ENCODE measurements at regions not wholly inside any gene's neighbourhood (a gene's known extent, or its start where the extent isn't known, plus 50 kb on each side); places are given as distances from the start of the nearest gene placed in this dataset.
A peak's percentile ranks its signal among the peaks of the same experiment; 100 is the strongest.

DNA sequence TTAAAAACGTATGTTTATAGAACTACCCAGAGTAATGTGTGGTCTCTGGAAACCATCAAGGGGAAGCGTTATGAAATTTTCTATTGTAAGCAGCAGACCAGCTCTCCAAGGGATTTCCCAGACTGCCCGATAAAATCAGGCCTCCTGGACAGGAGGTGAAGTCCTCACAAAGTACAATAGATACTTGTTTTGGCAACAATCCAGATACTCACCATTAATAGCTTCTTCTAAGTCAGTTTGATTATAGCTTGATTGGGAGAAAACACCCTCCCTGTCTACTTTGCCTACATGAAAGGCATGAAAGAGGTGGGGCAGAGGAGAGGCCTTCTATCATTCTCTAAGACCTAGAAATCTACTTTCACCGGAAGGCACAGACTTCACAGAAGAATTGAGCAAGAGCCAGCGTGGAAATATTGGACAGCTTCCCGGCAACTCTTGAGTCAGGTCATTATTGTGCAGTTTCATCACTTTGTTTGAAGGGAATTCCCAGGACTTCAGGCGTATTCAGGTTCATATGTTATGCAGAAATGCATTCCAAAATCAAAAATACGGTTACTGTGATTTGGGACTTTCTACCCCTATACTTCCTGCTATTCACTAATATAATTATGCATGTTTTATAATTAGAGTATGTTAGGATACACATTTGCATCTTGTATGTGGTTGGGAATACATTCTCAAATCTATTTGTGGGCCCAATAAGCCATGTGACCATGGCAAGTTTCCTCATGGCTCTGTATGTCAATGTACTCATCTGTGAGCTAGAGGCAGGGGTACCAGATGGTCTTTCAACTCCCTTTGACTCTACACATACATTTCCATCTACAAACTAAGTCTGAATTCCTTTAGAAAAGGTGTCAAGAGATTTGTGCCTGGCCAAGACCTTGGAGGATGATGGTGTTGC, 103.5 kb downstream of the CD47 start (continued):
- TF ChIP-seq GATA2 (CRISPR knock-in tag; IDR thresholded peaks at IDR 0.05), result peak; percentile 87
- TF ChIP-seq, protein P1, sequence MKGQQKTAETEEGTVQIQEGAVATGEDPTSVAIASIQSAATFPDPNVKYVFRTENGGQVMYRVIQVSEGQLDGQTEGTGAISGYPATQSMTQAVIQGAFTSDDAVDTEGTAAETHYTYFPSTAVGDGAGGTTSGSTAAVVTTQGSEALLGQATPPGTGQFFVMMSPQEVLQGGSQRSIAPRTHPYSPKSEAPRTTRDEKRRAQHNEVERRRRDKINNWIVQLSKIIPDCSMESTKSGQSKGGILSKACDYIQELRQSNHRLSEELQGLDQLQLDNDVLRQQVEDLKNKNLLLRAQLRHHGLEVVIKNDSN (IDR thresholded peaks at IDR 0.05; ENCODE audit: borderline replicate concordance, low read depth), result 0 out of 2 replicates have a peak, but pooled peaks have one; percentile 17
- TF ChIP-seq, protein P2, sequence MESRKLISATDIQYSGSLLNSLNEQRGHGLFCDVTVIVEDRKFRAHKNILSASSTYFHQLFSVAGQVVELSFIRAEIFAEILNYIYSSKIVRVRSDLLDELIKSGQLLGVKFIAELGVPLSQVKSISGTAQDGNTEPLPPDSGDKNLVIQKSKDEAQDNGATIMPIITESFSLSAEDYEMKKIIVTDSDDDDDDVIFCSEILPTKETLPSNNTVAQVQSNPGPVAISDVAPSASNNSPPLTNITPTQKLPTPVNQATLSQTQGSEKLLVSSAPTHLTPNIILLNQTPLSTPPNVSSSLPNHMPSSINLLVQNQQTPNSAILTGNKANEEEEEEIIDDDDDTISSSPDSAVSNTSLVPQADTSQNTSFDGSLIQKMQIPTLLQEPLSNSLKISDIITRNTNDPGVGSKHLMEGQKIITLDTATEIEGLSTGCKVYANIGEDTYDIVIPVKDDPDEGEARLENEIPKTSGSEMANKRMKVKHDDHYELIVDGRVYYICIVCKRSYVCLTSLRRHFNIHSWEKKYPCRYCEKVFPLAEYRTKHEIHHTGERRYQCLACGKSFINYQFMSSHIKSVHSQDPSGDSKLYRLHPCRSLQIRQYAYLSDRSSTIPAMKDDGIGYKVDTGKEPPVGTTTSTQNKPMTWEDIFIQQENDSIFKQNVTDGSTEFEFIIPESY (IDR thresholded peaks at IDR 0.05; ENCODE audit: borderline replicate concordance, low read depth), result no peak
- peak; percentile 79; the same call in 1 of the 2 replicates for TF ChIP-seq FOXJ3 (CRISPR knock-in tag; IDR thresholded peaks at IDR 0.05)
- 0 out of 2 replicates have a peak, but pooled peaks have one; percentile 27 for TF ChIP-seq ELF1 (IDR thresholded peaks at IDR 0.05)
- no peak for TF ChIP-seq RFX5 (IDR thresholded peaks at IDR 0.05; ENCODE audit: low read length)
- no peak; the same call in 1 of the 2 replicates for TF ChIP-seq TAF1 (IDR thresholded peaks at IDR 0.05; ENCODE audit: borderline replicate concordance, low read depth, low read length)
- TF ChIP-seq MXI1 (IDR thresholded peaks at IDR 0.05; ENCODE audit: low read depth, low read length), result no peak
- no peak for TF ChIP-seq SIN3A (IDR thresholded peaks at IDR 0.05; ENCODE audit: borderline replicate concordance, low read depth, low read length)
- TF ChIP-seq RXRA (IDR thresholded peaks at IDR 0.05; ENCODE audit: borderline replicate concordance, low read depth), result peak; percentile 76
- TF ChIP-seq EP300 (IDR thresholded peaks at IDR 0.05; ENCODE audit: borderline replicate concordance in 1 of 2, low read depth in 1 of 2, low read length in 1 of 2), result peak; percentile 80 to 96; a peak in 3 of 4 replicates
- TF ChIP-seq EZH2phosphoT487 (IDR thresholded peaks at IDR 0.05; ENCODE audit: borderline replicate concordance, low read depth), result no peak
- no peak for TF ChIP-seq SMC3 (IDR thresholded peaks at IDR 0.05; ENCODE audit: low read depth, low read length)
- TF ChIP-seq, protein P3, sequence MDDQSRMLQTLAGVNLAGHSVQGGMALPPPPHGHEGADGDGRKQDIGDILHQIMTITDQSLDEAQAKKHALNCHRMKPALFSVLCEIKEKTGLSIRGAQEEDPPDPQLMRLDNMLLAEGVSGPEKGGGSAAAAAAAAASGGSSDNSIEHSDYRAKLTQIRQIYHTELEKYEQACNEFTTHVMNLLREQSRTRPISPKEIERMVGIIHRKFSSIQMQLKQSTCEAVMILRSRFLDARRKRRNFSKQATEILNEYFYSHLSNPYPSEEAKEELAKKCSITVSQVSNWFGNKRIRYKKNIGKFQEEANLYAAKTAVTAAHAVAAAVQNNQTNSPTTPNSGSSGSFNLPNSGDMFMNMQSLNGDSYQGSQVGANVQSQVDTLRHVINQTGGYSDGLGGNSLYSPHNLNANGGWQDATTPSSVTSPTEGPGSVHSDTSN (IDR thresholded peaks at IDR 0.05), result peak; percentile 83
- TF ChIP-seq, protein P4, sequence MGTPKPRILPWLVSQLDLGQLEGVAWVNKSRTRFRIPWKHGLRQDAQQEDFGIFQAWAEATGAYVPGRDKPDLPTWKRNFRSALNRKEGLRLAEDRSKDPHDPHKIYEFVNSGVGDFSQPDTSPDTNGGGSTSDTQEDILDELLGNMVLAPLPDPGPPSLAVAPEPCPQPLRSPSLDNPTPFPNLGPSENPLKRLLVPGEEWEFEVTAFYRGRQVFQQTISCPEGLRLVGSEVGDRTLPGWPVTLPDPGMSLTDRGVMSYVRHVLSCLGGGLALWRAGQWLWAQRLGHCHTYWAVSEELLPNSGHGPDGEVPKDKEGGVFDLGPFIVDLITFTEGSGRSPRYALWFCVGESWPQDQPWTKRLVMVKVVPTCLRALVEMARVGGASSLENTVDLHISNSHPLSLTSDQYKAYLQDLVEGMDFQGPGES (IDR thresholded peaks at IDR 0.05; ENCODE audit: low read depth, low read length), result no peak
- no peak for TF ChIP-seq GABPA (IDR thresholded peaks at IDR 0.05; ENCODE audit: low read depth)
- TF ChIP-seq NFIC (IDR thresholded peaks at IDR 0.05; ENCODE audit: borderline replicate concordance), result peak; percentile 92
- peak; percentile 57; the same call in 1 of the 2 replicates for TF ChIP-seq POLR2AphosphoS5 (IDR thresholded peaks at IDR 0.05; ENCODE audit: low read depth, low read length)
- TF ChIP-seq RCOR1 (IDR thresholded peaks at IDR 0.05; ENCODE audit: low read length), result peak; percentile 94
- peak; percentile 86 for TF ChIP-seq CHD2 (IDR thresholded peaks at IDR 0.05; ENCODE audit: low read length, partially characterized antibody)
- TF ChIP-seq NRF1 (IDR thresholded peaks at IDR 0.05; ENCODE audit: low read depth, low read length), result no peak

Data from SK-N-SH (cell line).